HG03439 (cell line): ENCODE measurements at regions not wholly inside any gene's neighbourhood (a gene's known extent, or its start where the extent isn't known, plus 50 kb on each side); places are given as distances from the start of the nearest gene placed in this dataset.
"Not testable (repeated sequence)": the region's sequence is repeated elsewhere in the genome, so short reads cannot be mapped to it uniquely, and the experiment has no call there.

Experiments used
- ATAC-seq: cut with Tn5 transposase; IDR thresholded peaks from one replicate; pipeline ENCODE4 v1.9.1; 2021; ENCODE audit warnings: mild to moderate bottlenecking, moderate library complexity; ENCODE audit not compliant: unreplicated experiment

DNA sequence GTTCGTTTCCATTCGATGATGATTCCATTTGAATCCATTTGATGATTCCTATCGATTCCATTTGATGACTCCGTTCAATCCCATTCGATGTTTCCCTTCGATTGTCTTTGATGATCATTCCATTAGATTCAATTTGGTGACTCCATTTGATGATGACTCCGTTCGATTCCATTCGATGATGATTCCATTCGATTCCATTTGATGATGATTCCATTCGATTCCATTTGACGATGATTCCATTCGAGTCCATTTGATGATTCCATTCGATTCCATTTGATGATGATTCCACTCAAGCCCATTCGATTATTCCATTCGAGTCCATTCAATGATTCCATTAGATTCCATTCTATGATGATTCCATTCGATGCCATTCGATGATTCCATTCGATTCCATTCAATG, 2730.6 kb downstream of the RPIA start:
- ATAC-seq = not testable (repeated sequence)

DNA sequence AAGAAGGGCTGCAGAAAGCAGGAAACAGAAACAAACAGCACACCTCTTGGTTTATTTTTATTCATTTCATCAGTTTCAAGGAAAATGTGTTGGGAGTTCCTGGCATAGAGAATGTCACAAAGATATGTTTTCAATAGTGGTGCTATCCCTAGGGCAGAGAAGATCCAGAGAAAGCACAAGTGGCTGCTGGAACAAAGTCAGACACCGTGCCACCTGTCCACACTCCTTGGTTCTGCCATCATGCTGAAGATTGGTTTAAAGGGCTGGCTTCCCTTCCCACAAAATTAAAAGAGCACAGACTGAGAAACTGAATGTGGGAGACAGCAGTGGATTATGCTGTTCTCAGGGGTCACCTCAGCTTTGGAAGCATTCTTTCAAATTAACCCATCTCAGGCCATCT, 2735.7 kb downstream of the RPIA start:
- ATAC-seq = not testable (repeated sequence)

DNA sequence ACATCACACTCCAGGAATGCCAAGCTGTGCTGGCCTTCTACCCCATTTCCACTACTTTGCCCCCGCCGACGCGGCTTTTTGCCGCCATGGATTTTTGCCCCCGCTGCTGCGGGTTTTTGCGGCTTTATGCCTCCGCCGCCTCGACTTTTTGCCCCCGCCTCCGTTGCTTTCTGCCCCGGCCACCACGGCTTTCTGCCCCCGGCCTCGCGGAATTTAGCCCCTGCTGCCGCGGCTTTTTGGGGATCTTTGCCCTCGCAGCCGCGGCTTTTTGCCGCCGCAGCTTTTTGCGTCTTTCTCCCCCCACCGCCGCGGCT, 2750.4 kb downstream of the RPIA start:
- ATAC-seq = not testable (repeated sequence)

DNA sequence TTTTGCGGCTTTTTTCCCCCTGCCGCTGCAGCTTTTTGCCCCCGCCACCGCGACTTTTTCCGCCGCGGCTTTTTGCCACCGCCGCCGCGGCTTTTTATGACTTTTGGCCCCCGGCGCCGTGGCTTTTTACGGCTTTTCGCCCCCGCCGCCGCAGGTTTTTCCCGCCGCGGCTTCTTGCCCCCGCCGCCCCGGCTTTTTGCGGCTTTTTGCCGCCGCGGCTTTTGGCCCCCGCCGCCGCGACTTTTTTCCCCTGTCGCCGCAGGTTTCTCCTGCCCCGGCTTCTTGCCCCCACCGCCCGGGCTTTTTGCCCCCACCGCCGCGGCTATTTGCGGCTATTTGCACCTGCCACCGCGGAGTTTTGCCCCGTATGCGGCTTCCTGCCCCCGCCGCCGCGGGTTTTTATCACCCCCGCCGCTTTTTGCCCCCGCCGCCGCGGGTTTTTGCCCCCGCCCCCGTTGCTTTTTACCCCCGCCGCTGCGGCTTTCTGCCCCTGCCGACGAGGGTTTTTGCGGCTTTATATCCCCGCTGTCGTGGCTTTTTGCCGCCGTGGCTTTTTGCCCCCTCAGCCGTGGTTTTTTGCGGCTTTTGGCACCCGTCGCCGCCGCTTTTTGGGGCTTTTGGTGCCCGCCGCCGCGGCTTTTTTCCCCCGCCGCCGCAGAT, 2750.9 kb downstream of the RPIA start:
- ATAC-seq = no peak

DNA sequence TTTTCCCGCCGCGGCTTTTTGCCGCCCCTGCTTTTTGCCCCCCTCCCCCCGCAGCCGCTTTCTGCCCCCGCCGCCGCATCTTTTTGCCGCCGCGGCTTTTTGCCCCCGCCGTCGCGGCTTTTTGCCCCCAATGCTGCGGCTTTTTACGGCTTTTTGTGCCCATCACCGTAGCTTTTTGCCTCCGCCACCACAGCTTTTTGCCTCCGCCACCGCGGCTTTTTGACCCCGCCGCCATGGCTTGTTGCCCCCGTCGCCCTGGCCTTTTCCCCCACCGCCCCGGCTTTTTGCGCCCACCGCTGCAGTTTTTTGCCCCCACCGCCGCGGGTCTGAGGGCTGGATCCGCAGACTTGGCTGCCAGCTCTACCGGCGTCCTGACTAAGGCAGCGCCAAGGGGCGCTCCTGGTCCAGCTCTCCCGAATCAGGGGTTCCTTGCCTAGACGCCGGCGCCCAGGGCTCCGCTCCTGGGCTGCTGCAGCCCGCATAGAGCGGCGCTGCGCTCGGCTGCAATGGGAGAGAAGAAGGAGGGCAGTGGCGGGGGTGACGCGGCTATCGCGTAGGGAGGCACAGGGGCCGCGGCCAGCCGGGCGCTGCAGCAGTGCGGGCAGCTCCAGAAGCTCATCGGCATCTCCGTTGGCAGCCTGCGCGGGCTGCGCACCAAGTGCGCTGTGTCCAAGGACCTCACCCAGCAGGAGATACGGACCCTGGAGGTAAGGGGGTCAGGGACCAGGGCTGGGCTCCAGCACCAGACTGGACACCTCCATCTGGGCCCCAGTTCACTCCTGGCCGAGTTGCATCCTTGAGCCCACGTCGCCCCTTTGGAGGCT, 2751.6 kb downstream of the RPIA start:
- ATAC-seq = not testable (repeated sequence)

DNA sequence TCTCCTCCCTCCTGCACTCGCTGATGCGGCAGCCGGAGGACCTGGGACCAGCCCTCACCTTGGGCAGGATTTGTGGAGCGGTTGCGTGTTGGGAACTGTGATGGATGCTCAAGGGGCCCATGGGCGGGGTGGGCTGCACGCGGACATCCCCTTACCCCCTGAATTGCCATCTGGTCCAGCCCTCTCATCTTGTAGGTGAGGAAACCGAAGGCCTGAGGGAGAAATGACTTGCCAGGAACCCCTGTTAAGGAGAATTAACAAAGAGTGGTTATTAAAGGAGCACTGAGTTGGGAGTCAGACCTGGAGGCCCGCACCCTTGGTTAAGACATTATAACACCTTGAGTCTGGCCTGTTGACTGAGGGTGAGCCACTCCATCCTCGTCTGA, 2752.2 kb downstream of the RPIA start:
- not testable (repeated sequence) for ATAC-seq

DNA sequence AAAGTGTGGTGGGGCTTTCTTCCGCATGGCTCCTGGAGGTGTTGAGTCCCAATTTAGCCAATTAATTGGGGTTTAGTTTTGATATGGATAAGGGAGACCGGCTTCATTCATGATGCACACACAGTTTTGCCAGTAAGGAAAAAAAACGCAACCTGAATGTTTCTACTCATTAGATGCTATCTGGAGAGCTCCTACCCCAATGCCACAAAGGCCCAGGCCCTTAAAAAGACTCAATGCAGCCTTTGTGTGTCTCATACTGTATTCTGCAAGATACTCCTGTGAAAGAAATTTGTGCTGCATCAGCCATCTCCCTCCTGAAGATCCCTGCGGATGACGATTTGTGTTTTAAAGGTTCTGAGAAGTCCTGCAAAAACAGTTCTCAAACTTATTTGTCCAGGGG, 2754.2 kb downstream of the RPIA start:
- not testable (repeated sequence) for ATAC-seq

DNA sequence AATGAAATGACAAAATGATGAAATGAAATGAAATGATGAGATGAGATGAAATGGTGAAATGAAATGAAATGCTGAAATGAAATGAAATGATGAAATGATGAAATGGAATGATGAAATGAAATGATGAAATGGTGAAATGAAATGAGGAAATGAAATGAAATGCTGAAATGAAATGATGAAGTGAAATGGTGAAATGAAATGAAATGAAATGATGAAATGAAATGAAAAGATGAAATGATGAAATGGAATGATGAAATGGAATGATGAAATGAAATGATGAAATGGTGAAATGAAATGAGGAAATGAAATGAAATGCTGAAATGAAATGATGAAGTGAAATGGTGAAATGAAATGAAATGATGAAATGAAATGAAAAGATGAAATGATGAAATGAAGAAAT, 2755.0 kb downstream of the RPIA start:
- not testable (repeated sequence) for ATAC-seq

DNA sequence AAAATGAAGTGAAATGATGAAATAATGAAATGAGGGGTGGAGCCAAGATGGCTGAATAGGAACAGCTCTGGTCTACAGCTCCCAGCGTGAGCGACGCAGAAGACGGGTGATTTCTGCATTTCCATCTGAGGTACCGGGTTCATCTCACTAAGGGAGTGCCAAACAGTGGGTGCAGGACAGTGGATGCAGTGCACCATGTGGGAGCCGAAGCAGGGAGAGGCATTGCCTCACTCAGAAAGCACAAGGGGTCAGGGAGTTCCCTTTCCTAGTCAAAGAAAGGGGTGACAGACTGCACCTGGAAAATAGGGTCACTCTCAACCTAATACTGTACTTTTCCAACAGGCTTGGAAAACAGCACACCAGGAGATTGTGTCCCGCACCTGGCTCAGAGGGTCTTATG, 2755.4 kb downstream of the RPIA start:
- ATAC-seq = not testable (repeated sequence)

DNA sequence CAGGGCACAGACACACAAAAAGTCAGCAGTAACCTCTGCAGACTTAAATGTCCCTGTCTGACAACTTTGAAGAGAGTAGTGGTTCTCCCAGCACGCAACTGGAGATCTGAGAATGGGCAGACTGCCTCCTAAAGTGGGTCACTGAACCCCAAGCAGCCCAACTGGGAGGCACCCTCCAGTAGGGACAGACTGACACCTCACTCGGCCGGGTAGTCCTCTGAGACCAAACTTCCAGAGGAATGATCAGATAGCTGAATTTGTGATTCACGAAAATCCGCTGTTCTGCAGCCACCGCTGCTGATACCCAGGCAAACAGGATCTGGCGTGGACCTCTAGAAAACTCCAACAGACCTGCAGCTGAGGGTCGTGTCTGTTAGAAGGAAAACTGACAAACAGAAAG, 2756.0 kb downstream of the RPIA start:
- not testable (repeated sequence) for ATAC-seq

DNA sequence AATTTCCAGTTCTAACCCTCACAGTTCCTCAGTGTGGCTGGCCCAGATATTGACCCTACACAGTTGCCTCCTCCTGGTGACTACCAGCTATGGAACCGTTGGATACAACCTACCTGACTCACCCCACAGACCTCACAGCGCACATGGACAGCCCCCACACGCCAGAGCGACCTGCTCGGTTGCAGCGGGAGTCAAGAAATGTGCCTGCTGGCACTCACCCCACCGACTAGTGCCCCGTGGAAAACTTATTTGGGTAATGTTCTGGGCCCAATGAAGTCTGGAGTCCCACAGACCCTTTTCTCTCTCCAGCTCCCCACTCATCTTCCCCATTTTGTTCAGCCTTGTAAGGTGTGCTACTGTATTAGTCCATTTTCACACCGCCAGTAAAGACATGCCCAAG, 2770.8 kb downstream of the RPIA start:
- ATAC-seq = not testable (repeated sequence)

DNA sequence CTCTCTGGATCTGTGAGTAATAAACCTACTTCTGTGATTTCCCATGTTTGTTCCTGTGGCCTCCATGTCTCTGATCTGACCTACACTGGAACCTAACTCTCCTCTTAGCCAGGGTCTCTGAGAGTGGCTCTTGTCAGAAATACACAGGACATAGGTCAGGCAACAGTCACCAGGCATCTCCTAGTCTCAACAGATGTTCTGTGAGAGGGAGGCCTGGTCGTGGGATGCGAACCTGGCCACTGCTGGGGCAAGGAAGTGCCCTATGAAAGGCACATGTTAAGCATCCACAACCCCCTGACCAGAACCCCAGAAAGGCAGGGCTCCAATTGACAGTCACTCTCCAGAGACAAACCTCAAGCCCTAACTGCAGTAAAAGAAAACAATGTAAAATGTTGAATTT, 2771.5 kb downstream of the RPIA start:
- not testable (repeated sequence) for ATAC-seq

DNA sequence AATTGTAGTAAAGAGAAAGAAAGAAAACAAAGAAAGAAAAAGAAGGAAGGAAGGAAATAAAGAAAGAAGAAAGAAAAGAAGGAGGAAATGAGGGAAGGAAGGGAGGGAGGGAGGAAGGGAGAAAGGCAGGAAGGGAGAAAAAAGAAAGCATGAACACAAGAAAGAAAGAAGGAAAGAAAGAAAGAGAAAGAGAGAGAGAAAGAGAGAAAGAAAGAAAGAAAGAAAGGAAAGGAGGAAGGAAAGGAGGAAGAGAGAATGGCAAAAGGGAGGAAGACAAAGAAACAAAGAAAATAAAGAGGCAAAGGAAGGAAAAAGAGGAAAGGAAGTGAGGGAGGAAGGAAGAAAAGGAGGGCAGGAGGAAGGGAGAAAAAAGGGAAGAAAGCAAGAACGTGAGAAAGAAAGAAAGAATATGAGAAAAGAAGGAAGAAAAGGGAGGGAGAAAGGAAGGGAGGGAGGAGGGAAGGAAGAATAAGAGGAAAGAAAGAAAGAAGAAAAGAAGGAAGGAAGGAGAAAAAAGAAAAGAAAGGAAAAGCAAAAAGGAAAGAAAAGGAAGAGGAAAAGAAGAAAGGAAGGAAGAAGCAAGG, 2775.4 kb downstream of the RPIA start:
- ATAC-seq = not testable (repeated sequence)

DNA sequence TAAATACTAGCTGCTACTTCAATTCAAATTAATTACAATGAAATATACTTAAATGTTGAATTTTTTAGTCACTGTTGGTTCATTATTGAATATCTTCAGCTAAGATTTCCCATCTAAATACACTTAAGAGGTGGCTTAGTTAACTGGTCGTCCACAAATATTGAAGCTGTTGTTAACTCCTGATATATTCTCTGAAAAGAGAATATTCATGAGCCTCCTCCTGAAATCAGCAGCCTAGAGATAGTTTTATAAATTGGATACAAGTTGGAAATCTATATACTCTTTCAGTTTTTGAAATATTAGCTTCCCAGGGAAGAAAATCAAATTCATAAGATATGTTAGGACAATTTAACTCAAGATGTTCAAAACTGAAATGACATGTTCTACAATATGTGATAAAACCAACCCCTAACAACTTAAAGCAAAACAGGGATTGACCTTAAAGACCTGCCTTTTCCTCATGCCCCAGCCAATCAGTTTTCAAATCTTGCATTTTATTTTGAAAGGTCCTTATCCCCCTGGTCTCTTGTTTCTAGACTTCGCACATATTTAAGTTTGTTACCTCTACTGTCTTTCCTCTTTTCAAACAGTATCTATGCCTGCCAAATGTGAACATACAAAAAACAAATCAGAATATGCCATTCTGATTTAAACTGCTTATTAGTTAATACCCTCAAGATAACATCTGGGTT, 2784.9 kb downstream of the RPIA start:
- not testable (repeated sequence) for ATAC-seq

DNA sequence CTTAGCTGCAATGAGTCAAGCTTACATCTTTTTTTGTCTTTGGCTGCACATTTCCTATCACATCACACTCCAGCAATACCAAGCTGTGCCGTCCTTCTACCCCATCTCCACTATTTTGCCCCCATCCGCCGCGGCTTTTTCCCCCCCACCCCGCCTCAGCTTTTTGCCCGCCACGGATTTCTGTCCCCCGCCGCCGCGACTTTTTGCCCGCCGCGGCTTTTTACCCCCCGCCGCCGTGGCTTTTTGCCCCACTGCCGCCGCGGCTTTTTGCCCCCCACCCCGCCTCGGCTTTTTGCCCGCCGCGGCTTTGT, 2785.4 kb downstream of the RPIA start:
- ATAC-seq = not testable (repeated sequence)

DNA sequence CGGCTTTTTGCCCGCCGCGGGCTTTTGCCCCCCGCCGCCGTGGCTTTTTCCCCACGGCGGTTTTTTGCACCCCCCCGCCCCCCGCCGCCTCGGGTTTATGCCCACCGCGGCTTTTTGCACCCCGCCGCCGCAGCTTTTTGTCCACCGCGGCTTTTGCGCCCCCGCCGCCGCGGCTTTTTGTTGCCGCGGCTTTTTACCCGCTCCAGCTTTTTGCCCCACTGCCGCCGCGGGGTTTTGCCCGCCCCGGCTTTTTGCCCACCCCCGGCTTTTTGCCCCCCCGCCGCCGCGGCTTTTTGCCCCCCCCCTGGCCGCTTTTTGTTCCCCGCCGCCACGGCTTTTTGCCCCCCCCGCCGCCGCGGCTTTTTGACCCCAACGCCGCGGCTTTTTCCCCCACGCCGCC, 2785.8 kb downstream of the RPIA start:
- not testable (repeated sequence) for ATAC-seq

DNA sequence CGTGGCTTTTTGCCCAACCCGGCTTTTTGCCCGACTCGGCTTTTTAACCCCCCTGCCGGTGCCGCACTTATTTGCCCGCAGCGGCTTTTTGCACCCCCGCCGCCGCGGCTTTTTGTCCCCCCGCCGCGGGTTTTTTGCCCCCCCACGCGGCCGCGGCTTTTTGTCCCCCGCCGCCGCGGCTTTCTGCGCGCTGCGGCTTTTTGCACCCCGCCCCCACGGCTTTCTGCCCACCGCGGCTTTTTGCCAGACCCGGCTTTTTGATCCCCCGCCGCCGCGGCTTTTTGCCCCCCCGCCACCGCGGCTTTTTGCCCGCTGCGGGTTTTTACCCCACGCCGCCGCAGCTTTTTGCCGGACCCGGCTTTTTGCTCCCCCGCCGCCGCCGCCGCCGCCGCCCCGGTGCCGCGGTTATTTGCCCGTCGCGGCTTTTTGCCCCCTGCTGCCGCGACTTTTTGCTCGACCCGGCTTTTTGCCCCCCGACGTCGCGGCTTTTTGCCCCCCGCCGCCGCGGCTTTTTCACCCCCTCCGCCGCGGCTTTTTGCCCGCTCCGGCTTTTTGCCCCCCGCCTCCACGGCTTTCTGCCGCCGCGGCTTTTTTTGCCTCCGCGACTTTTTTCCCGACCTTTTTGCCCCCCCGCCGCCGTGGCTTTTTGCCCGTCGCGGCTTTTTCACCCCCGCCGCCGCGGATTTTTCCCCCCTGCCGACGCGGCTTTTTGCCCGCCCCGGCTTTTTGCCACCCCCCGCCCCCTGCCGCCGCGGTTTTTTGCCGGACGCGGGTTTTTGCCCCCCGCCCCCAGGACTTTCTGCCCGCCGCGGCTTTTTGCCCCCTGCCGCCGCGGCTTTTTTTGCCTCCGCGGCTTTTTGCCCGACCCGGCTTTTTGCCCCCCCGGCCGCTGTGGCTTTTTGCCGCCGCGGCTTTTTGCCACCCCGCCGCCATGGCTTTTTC, 2786.5 kb downstream of the RPIA start:
- ATAC-seq = no peak

DNA sequence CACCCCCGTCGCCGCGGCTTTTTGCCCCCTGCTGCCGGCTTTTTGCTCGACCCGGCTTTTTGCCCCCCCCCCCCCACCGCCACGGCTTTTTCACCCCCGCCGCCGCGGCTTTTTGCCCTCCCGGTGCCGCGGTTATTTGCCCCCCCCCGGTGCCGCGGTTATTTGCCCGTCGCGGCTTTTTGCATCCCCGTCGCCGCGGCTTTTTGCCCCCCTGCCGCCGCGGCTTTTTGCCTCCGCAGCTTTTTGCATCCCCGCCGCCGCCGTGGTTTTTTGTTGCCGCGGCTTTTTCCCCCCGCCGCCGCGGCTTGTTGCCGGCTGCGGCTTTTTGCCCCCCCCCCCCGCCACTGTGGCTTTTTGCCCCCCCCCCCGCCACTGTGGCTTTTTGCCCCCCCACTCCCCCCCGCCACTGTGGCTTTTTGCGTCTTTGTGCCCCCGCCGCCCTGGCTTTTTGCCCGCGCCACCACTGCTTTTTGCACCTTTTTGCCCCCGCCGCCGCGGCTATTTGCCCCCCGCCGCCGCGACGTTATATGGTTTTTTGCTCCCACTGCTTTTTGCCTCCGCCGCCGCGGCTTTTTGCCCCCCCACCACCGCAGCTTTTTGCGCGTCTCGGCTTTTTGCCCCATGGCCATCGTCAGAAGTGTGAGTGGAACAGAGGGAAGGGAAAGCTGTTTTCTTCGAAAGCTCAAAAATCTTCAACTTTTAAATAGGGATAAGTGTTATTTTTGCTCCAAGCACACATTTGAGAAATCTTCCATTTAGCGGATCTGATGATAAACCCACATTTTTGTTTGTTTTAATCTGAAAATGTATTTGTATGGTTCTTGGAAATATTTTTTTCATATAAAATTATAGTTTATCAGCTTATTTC, 2787.6 kb downstream of the RPIA start:
- ATAC-seq = not testable (repeated sequence)

DNA sequence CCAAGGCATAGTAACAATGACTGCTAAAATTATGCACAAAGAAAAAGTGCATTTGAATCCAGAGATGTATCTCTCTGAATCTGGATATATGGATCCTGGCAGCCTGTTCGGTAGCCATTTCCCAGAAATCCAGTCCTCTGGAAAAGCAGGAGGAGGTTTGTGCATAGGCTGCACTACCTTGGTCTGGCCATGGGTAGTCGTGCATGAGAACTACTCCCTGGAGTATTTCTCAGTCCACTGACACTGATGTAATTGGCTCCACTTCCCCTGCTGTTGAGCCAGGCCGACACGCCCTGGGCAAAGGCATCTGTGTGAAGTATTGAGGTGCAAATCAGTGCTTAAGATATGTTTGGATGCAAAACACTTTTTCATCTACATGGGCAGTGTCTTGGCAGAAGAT, 2793.8 kb downstream of the RPIA start:
- ATAC-seq = not testable (repeated sequence)
